AG10803 (cell line): ENCODE measurements at regions not wholly inside any gene's neighbourhood (a gene's known extent, or its start where the extent isn't known, plus 50 kb on each side); places are given as distances from the start of the nearest gene placed in this dataset.

Experiments
- DNase-seq: peaks from one replicate; pipeline ENCODE4 v3.0.0; 2010; ENCODE audit warnings: low read depth
- H3K4me3 ChIP-seq: 2 replicates; pipeline ENCODE4 v1.5.1; 2011; ENCODE audit warnings: mild to moderate bottlenecking, low read length, control low read depth
- TF ChIP-seq, protein P1 (sequence below): conservative IDR thresholded peaks from 2 replicates; pipeline ENCODE4 v1.5.1; 2011; ENCODE audit warnings: mild to moderate bottlenecking, low read length, control low read depth, inconsistent platforms

GRCh38 chr10:43867113-43867512 is 218.4 kb upstream of the ZNF32 start:
- no peak overlapping the region for H3K4me3 ChIP-seq
- no peak for DNase-seq
- TF ChIP-seq, protein P1, sequence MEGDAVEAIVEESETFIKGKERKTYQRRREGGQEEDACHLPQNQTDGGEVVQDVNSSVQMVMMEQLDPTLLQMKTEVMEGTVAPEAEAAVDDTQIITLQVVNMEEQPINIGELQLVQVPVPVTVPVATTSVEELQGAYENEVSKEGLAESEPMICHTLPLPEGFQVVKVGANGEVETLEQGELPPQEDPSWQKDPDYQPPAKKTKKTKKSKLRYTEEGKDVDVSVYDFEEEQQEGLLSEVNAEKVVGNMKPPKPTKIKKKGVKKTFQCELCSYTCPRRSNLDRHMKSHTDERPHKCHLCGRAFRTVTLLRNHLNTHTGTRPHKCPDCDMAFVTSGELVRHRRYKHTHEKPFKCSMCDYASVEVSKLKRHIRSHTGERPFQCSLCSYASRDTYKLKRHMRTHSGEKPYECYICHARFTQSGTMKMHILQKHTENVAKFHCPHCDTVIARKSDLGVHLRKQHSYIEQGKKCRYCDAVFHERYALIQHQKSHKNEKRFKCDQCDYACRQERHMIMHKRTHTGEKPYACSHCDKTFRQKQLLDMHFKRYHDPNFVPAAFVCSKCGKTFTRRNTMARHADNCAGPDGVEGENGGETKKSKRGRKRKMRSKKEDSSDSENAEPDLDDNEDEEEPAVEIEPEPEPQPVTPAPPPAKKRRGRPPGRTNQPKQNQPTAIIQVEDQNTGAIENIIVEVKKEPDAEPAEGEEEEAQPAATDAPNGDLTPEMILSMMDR: no peak

DNA sequence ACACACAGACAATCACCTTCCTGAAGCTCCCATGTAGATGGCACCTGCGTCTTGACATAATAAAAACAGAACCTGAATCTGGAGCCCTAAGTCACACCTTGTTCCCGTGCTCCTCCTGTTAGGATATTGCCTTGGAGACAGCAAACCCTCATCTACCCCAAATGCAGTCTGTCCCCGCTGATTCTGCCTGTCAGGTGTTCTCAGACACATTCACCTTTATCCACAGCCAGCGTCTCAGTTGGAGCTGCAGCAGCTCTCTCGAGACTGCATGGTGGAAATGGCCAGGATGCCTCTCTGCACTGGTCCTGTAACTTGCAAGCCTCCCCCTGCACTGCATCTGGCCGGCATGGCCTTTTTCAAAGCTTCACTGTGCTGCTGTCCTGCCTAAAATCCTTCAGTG is 218.0 kb upstream of the ZNF32 start:
- TF ChIP-seq, protein P1: no peak
- no peak overlapping the region for H3K4me3 ChIP-seq
- DNase-seq: no peak

DNA sequence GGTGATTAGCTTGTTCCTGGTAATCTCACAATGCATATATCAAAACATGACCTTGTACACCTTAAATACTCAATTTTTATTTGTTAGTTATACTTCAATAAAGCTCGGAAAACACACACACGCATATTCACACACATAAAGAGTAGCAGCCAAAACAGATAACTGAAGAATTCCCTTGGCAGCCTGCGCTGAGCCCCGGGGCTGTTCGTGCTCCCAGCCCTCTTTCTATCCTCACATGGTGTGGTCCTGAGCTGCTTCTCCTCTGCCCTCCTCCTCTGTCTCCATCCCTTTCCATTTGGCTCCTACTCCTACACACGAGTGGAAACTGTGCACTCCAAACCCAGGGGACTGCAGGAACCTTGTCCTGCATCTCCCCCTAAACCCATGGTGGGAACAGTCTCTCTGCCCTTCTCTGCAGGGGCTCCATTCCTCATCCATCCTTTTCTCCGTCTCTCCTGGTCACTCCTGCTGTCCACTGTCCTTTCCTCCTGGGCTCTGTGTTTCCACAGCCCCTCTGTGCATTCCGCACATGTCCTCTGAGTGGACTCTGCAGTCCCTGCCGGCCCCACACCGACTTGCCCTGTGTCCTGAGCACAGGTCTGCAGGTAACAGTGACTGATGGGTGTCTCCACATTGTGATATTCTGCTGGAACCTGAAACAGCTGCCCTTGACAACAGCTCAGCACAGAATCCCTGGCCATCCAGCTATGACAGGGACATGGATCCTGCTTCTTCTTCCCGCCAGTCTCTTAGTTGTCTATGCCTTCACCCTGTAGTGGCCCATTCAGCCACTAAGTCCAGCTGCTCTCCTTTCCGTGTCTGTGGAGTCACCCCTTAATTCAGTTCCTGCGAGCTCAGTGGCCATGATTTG is 216.8 kb upstream of the ZNF32 start:
- no peak for DNase-seq
- TF ChIP-seq, protein P1: no peak
- no peak overlapping the region for H3K4me3 ChIP-seq

- TF ChIP-seq, protein P1: no peak
- no peak overlapping the region for H3K4me3 ChIP-seq
- DNase-seq: no peak
Observed at GRCh38 chr10:43864656-43865055, 216.0 kb upstream of the ZNF32 start.

- no peak overlapping the region for H3K4me3 ChIP-seq
- TF ChIP-seq, protein P1: no peak
- peak; percentile 88 for DNase-seq
Observed at GRCh38 chr10:43863859-43864591, 215.3 kb upstream of the ZNF32 start.

GRCh38 chr10:43863270-43863669 is 214.6 kb upstream of the ZNF32 start:
- no peak for DNase-seq
- TF ChIP-seq, protein P1: no peak
- H3K4me3 ChIP-seq: no peak overlapping the region
